Activated naive CD4-positive, alpha-beta T cell treated with anti-CD3 and anti-CD28 coated beads, Interleukin-2, amount 50 U/mL, for 16 hours (primary cell): ENCODE measurements at regions not wholly inside any gene's neighbourhood (a gene's known extent, or its start where the extent isn't known, plus 50 kb on each side); places are given as distances from the start of the nearest gene placed in this dataset.

Experiments used
- DNase-seq: peaks from one replicate; pipeline ENCODE4 v3.0.0-alpha.2; 2020

- DNase-seq = no peak
These were observed 342.0 kb downstream of the SEC23A start for GRCh38 chr14:38761033-38761432.

DNA sequence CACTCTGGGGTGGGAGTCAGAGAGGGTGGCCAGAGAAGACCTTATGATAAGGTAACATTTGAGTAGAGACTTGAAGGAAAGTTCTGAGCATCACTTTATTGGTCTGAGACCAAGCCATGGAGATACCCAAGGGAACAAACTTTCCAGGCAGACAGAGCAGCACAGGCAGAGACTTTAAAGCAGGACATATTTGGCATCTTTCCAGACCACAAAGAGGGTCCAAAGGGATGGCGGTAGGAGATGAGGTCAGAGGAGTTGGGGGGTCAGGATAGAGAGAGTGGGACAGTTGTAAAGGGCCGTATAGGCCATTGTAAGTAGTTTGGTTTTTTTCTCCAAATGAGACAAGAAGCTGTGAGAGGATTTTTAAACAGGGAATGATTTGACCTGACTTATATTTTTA is 344.4 kb downstream of the SEC23A start:
- no peak for DNase-seq

DNA sequence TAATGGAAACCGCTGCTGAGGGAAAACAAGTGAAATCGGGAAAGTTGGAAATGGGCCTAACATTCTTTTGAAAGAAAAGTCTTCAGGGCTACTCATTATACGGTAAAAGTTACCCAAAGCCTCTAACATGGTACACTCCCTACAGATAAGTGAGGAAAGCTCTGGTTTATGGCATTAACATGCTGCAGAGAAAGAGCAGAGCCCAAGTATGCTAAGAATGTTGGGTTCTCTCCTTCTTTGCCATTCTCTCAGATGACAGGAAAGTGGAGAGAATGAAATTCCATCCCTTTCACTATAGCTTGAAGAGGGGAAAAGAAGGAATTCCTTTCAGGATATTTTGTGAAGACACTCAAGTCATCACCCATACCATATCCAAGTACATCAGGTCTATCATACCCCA is 348.0 kb downstream of the SEC23A start:
- DNase-seq = no peak

- DNase-seq = no peak
These were observed 350.3 kb downstream of the SEC23A start for GRCh38 chr14:38752750-38753149.

DNA sequence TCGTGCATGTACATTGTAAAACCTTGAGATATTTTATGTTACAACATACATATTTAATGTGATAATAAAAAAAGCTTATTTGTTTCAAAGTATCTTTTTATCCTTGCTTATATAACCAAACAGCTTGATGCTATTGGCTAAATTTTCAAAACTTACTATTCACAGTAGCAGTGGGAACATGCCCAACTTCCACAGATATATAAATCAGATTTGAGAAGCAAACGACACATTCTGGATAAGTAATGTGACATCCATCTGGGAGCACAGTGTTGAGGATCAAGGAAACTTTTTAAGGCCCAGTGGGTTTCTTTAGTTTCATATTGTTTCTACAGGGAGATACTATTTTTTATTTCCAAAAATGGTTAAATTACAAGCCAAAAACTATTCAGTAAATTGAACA is 350.7 kb downstream of the SEC23A start:
- no peak for DNase-seq

DNA sequence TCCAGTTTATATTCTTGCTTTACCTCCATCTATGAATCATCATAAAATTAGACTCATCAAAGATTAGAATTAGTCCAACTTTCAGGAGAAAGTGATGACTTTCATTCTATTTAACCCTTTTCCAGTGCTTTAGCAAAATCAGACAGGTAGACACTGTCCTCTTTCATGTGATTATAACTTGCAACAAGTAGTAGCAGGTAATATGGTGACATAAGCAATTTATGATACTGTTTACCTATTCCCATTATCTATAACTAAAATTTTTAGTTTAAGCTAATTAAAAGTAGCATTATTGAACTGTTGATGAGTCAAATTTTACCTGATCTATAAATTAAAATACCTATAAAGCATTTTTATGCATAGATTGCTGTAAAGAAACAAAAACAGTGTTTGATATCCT is 351.6 kb downstream of the SEC23A start:
- DNase-seq = no peak

DNA sequence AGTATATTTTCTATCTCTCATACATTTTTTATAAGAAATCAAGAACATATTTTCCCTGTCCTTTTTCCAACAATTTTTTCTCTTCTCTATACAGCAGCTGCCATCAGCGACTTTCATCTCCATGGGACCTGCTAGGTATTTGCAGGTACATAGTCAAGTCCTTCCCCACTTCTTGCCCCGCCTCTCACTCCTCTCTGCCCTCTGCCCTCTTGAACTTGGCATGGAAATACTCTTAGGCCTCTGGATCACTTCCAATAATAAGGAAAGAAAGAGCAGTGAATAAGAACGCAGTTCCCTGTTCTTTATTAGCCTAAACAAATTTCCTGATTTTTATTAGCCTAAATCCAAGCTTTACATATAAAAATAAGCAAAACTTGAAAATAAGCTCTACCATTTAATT is 353.1 kb downstream of the SEC23A start:
- no peak for DNase-seq

- DNase-seq = no peak
These were observed 357.2 kb downstream of the SEC23A start for GRCh38 chr14:38745861-38746260.

GRCh38 chr14:38743966-38744584 is 359.0 kb downstream of the SEC23A start:
- DNase-seq = no peak

DNA sequence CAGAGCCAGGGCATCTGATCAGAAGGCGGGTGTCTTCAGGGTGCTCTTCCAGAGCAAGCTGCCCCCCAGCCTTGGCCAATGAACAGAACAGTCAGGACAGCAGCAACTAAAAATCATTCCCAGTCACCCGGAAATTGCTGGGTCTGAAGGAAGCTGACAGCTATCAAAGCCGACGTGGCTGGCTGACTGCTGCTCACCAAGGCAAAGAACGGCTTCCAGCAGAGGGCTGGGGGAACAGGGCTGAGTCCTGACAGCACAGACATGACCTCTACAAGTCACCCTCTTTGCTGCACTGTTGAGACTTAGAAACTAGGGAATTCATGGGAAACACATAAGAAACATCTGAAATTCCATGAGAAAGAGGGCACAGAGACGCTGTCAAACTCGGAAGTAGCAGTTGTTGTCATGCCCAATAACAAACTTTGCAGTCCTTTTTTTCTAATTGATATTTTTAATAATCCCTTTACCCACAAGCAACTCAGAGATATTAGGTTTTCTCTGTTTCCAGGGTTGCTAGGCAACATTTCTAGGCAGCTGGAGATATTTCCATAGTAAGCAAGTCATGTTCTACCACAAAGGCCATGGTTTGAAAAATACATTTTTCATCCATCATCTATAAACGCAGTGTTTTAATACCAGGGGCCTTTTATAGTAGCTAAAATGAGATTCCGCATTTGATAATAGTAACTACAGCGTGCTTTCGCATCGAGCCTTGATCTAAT is 365.2 kb downstream of the SEC23A start:
- DNase-seq = no peak

- DNase-seq = no peak
These were observed 368.0 kb downstream of the SEC23A start for GRCh38 chr14:38735005-38735404.

- no peak for DNase-seq
These were observed 371.1 kb downstream of the SEC23A start for GRCh38 chr14:38731962-38732361.

GRCh38 chr14:38730420-38730819 is 372.6 kb downstream of the SEC23A start:
- DNase-seq = no peak

DNA sequence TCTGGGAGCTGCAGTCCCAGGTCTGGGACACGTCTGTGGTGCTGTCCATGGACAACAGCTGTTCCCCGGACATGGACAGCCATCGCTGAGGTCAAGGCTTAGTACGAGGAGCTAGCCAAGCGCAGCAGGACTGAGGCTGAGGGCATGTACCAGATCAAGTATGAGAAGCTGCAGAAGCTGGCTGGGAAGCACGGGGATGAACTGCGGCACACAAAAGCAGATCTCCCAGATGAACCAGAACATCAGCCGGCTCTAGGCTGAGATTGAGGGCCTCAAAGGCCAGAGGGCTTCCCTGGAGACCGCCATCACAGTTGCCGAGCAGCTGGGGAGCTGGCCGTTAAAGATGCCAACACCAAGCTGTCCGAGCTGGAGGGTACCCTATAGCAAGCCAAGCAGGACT is 375.3 kb downstream of the SEC23A start:
- no peak for DNase-seq

DNA sequence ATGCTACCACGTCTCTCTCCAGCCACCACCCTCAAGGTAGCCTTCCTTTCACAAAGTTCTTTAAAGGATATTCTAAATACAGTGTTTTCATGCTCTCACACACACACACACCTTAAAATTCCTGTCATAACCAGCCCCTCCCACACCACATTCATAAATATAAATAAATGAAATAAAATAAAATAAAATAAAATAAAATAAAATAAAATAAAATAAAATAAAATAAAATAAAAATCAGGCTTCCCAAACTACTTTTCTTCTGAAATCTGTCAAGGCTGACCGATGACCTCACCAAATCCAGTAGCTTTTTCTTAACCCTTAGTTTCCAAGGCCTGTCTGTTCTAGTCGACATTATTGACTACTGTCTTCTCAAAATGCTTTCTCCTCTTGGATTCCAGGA is 378.4 kb downstream of the SEC23A start:
- no peak for DNase-seq

GRCh38 chr14:38723959-38724358 is 379.1 kb downstream of the SEC23A start:
- DNase-seq = no peak

GRCh38 chr14:38723277-38723676 is 379.8 kb downstream of the SEC23A start:
- DNase-seq = no peak

DNA sequence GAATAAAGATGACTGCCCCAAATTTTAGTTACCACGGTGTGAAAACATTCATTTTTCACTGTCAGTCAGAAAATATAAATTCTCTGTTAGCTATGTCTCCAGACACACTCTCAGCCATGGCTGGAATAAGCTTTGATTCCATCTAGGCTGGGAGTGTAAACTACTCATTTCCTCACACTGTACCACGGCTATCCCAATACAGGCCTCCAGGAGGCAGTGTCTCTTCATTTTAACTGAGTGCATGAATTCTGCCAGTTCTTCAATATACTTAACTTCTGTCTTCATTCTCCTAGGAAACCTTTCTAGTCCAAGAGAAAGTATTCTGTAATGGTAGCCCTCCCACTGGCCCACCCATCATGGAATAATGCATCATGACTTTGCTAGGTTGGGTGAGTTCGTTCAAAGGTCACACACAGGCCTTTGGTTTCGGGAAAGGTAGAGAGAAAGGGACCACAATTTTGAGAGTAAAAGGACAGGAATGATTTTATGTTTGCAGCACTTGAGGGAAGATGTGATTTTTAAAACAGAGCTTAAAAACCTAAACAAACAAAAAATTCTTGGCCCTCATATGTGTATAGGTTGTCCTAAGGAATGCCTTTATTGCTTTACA is 381.1 kb downstream of the SEC23A start:
- no peak for DNase-seq

GRCh38 chr14:38718519-38718918 is 384.5 kb downstream of the SEC23A start:
- DNase-seq = no peak

- no peak for DNase-seq
These were observed 386.1 kb downstream of the SEC23A start for GRCh38 chr14:38716926-38717325.

- no peak for DNase-seq
These were observed 392.2 kb downstream of the SEC23A start for GRCh38 chr14:38710881-38711280.

DNA sequence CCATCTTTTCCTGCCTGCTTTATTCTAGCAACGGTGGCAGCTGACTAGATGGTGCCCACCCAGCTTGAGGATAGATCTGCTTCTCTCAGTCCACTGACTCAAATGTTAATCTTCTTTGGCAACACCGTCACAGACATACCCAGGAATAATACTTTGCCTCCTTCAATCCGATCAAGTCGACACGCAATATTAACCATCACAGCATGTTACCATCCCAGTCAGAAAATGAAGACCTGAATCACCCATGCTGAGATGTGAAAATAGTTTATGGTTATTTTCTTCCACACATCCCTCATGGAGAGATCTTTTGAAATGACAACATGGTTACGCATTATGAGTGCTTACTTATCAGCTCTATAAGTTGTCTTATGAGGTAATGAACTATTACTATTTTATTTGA is 392.8 kb downstream of the SEC23A start:
- DNase-seq = no peak

DNA sequence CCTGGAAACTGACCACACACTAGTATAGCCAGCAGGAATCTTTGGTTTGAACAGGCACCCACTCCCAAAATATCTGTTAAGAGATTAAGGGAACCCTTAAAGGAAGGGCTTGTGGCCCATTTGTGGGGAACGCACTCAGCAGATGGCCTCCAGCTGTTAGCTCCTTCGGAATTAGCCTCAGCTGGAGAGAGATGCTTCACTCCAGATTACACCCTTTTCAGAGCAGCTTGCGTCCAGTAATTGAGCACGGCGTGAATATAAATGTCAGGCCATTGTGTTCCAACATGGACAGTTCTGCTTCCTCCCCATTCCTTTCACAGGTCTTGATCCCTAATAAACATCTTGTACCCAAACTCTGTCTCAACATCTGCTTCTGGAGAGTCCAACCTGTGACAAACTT is 397.8 kb downstream of the SEC23A start:
- no peak for DNase-seq

DNA sequence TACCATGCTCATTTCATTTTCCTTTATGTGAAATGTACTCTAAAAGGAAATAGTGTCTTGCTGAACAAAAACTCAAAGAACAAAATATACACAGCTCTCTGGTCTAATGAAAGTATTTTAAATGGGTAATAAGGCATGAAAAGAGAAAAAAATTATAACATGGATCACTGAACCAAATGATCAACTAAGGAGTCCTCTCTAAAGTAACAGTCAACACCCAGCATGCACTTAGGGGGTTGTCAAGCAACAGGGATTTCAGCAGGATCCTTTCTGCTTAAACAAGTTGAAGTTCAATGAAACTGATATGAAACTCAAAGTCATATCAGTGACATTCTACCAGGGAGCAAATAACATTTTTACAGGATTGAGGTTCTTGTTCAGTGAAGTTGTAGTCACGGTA is 398.8 kb downstream of the SEC23A start:
- no peak for DNase-seq

DNA sequence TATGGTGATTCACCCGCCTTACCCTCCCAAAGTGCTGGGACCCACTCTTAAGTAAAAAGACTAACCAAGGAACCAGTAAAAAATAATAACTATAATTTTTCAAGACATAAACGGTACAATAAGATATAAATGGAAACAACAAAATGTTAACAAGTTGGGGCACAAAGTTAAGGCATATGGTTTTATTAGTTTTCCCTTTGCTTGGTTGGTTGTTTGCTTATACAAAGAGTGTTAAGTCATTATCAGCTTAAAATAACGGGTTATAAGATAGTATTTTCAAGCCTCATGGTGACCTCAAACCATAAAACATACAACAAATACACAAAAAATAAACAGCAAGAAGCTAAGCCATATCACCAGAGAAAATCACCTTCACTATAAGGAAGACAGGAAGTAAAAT is 406.1 kb downstream of the SEC23A start:
- no peak for DNase-seq
